K562 (cell line): ENCODE measurements at regions not wholly inside any gene's neighbourhood (a gene's known extent, or its start where the extent isn't known, plus 50 kb on each side); places are given as distances from the start of the nearest gene placed in this dataset.

Experiments used
- BRD4 ChIP-seq: fragments of 200-600 bp; sonication (generic); IDR thresholded peaks from 2 replicates; pipeline ENCODE4 v1.6.1; 2017; ENCODE audit warnings: inconsistent platforms
- PHB2 ChIP-seq: fragments of 450-650 bp; IDR thresholded peaks from 2 replicates; pipeline ENCODE4 v1.6.1; 2017; ENCODE audit warnings: low read depth
- TSC22D4 ChIP-seq: fragments of 450-650 bp; IDR thresholded peaks from 2 replicates; pipeline ENCODE4 v1.6.1; 2016; ENCODE audit warnings: missing genetic modification characterization, missing biosample characterization, control low read depth
- TF ChIP-seq, protein P1 (sequence below): fragments of 250-450 bp; sonication (Bioruptor Pico); IDR thresholded peaks from 2 replicates; pipeline ENCODE4 v1.4.0; 2020; ENCODE audit warnings: mild to moderate bottlenecking, moderate library complexity
- TF ChIP-seq, protein P2 (sequence below): fragments of 450-650 bp; IDR thresholded peaks from 2 replicates; pipeline ENCODE4 v1.6.1; 2016; ENCODE audit warnings: antibody characterized with exemption
- TF ChIP-seq, protein P3 (sequence below): sonication (generic); formaldehyde crosslinking; IDR thresholded peaks from 2 replicates; pipeline ENCODE4 v1.8.1; 2023; ENCODE audit warnings: mild to moderate bottlenecking, missing genetic modification reagents

DNA sequence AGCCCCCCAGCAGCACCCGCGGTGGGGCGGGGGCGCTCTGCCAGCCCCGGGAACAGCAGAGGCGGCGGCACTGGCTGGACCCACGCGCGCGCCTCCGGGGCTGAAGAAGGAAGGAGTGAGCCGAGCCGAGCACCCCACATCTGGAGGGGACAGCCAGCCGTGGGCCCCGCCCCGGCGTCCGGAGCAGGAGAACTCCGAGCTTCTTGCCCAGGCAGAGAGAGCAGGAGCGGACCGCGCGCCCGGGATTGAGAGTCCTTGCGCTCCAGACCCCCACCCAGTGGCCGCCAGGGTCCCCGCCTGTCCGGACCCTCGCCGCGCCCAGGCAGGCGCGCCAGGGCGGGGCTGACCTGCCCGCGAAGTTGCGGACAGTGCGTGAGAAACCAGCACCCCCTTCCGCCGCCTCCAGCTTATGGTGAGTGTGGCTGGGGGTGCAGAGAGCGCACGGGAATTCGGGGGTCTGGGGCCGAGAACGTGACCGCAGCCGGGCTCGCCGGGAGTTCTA, 921.9 kb upstream of the EEF2KMT start (continued):
- TF ChIP-seq, protein P1, sequence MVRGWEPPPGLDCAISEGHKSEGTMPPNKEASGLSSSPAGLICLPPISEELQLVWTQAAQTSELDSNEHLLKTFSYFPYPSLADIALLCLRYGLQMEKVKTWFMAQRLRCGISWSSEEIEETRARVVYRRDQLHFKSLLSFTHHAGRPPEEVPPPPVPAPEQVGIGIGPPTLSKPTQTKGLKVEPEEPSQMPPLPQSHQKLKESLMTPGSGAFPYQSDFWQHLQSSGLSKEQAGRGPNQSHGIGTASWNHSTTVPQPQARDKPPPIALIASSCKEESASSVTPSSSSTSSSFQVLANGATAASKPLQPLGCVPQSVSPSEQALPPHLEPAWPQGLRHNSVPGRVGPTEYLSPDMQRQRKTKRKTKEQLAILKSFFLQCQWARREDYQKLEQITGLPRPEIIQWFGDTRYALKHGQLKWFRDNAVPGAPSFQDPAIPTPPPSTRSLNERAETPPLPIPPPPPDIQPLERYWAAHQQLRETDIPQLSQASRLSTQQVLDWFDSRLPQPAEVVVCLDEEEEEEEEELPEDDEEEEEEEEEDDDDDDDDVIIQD (CRISPR knock-in tag) = no peak
- TF ChIP-seq, protein P2, sequence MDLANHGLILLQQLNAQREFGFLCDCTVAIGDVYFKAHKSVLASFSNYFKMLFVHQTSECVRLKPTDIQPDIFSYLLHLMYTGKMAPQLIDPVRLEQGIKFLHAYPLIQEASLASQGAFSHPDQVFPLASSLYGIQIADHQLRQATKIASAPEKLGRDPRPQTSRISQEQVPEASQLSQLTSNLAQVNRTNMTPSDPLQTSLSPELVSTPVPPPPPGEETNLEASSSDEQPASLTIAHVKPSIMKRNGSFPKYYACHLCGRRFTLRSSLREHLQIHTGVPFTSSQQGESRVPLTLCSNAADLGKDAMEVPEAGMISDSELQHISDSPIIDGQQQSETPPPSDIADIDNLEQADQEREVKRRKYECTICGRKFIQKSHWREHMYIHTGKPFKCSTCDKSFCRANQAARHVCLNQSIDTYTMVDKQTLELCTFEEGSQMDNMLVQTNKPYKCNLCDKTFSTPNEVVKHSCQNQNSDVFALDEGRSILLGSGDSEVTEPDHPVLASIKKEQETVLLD = no peak
- TF ChIP-seq PHB2 (no peak), BRD4 (no peak), TSC22D4 (no peak)
- TF ChIP-seq, protein P3, sequence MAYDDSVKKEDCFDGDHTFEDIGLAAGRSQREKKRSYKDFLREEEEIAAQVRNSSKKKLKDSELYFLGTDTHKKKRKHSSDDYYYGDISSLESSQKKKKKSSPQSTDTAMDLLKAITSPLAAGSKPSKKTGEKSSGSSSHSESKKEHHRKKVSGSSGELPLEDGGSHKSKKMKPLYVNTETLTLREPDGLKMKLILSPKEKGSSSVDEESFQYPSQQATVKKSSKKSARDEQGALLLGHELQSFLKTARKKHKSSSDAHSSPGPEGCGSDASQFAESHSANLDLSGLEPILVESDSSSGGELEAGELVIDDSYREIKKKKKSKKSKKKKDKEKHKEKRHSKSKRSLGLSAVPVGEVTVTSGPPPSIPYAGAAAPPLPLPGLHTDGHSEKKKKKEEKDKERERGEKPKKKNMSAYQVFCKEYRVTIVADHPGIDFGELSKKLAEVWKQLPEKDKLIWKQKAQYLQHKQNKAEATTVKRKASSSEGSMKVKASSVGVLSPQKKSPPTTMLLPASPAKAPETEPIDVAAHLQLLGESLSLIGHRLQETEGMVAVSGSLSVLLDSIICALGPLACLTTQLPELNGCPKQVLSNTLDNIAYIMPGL (CRISPR knock-in tag) = no peak
